WI38 (cell line): ENCODE measurements at regions not wholly inside any gene's neighbourhood (a gene's known extent, or its start where the extent isn't known, plus 50 kb on each side); places are given as distances from the start of the nearest gene placed in this dataset.

ENCODE experiments used
- H3K4me3 ChIP-seq: 2 replicates; pipeline ENCODE4 v1.5.1; 2011; ENCODE audit warnings: low read depth, mild to moderate bottlenecking, control low read depth, low read length
- TF ChIP-seq, protein P1 (sequence below): IDR thresholded peaks from 2 replicates; pipeline ENCODE4 v1.5.1; 2012; ENCODE audit warnings: low read depth, mild to moderate bottlenecking, control low read depth, low read length

DNA sequence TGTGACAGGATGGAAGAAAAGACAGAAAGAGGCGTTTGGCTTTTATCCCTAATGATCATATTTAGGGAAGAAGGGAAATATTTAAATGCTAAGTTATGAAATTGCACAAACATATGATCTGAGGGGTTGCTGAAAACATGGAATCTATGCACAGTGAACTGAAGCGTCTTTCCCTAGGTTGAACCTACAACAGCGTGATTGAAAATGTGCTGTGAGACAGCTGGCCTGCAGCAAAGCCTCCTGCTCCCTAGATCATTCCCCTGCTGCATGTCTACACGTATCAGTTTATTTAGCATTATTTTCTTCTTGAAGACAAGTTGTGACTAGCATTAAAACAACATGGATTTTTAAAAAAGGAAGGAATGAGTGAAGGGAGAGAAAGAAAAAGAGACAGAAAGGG, 272.5 kb upstream of the TRAM1L1 start:
- TF ChIP-seq, protein P1, sequence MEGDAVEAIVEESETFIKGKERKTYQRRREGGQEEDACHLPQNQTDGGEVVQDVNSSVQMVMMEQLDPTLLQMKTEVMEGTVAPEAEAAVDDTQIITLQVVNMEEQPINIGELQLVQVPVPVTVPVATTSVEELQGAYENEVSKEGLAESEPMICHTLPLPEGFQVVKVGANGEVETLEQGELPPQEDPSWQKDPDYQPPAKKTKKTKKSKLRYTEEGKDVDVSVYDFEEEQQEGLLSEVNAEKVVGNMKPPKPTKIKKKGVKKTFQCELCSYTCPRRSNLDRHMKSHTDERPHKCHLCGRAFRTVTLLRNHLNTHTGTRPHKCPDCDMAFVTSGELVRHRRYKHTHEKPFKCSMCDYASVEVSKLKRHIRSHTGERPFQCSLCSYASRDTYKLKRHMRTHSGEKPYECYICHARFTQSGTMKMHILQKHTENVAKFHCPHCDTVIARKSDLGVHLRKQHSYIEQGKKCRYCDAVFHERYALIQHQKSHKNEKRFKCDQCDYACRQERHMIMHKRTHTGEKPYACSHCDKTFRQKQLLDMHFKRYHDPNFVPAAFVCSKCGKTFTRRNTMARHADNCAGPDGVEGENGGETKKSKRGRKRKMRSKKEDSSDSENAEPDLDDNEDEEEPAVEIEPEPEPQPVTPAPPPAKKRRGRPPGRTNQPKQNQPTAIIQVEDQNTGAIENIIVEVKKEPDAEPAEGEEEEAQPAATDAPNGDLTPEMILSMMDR: no peak
- no peak overlapping the region for H3K4me3 ChIP-seq

DNA sequence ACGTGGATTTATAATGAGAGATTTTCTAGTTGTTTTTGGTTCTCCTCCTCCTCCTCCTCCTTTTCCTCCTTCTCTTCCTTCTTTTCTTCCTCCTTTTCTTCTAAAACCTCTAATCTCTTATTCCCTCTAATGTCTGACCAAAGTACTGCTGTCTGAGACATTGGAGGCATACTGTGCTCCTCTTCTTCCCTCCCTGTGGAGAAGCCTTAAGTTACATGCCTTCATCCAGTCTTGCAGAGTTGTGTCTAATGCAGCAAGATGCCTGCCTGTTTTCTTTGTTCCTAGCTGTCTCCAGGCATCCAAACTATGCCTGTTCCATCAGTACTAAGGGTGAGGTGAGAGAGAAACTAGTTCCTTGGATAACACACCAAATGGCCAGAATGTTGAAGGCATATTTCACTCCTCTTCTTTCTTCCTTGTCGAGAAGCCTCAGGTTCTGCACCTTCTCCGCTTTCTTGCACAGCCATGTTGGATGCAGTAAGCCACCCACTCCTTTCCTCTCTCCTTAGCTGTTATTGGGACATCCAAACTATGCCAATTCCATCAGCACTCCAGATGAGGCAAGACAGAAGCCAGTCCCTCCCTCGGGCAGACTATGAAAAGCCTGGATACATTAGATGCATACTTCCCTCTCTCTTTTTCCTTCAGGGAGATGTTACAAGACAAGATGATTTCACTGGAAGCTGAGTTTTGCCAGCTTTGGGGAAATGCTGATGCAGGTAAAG, 285.7 kb upstream of the TRAM1L1 start:
- H3K4me3 ChIP-seq: no peak overlapping the region
- TF ChIP-seq, protein P1: no peak

DNA sequence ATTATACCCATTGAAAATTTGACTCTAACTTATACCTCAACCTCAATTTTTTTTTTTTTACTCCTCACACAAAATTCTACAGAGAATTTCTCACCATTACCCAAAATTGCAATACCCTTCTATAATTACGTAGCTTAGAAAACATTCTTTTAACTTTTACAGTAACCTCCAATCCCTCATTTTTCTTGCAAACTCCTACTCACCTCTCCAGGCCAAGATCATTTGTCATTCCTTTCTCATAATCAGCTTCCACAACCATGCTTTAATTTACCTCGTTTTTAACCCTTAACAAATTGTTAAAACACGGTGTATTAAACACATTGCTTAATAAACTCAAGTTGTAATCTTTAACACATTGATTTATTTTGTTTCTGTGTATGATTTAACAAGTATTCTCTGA, 289.7 kb upstream of the TRAM1L1 start:
- no peak overlapping the region for H3K4me3 ChIP-seq
- TF ChIP-seq, protein P1: no peak

DNA sequence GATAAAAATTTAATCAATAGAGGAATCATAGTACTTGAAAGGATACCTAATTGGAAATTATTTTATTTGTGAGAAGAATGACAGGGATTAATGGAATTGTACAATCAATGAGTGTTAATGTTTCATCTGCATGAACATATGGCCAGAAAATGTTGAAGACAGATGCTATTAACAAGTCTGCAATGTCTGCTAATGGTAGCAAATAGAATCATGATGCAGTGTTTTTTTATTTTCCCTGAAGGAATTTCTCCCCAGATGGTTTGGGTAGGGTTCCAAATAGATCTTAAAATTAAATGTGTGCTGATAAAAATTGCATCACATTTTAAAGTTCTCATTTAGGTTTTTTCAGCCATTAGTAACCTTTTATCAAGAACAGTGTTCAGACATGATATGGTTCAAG, 291.3 kb upstream of the TRAM1L1 start:
- TF ChIP-seq, protein P1: no peak
- no peak overlapping the region for H3K4me3 ChIP-seq

DNA sequence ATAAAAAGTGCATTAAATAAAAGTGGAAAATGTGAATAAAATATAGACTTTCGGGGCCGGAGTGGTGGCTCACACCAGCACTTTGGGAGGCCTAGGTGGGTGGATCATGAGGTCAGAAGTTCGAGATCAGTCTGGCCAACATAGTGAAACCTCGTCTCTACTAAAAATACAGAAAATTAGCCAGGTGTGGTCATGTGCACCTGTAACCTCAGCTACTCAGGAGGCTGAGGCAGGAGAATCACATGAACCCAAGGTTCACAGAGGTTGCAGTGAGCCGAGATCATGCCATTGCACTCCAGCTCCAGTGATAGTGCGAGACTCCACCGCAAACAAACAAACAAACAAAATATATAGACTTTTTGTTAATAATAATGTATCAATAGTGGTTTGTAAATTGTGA, 293.6 kb upstream of the TRAM1L1 start:
- TF ChIP-seq, protein P1: no peak
- H3K4me3 ChIP-seq: no peak overlapping the region

DNA sequence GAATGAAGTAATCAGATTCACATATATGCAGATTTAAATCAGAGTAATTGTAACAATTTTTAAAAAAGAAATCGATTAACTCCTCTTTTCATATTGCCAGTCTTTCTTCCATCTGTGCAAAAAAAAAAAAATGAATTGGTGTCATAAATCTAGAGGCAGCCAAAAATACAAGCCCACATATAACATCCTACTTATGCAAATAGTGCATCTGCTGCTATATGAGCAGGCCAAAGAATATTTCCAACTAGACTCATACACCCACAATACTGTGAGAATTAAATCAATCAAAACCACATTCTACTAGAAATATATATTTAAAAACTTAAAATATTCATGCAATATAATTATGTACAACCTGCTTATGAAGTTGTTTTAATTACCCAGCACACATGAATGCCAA, 298.1 kb upstream of the TRAM1L1 start:
- TF ChIP-seq, protein P1: no peak
- no peak overlapping the region for H3K4me3 ChIP-seq

DNA sequence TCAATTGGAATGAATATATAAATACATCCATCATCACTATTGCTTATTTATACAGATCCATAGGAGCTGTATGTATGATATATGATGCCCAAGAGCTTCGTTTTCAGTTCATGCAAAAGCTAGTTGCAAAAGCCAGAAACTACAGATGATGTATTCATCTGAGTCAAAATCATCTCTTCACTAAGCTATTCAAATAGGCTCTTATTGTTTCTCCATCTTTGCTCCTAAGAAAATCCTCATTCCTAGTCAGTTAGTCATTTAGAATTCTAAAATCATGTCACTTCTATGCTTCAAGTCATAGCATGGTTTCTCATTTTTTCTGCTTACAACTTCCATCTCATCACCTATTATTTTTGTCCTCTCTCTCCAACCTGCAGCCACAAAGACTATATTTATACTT, 300.1 kb upstream of the TRAM1L1 start:
- TF ChIP-seq, protein P1: no peak
- H3K4me3 ChIP-seq: no peak overlapping the region
